ENCODE measurements at regions not wholly inside any gene's neighbourhood (a gene's known extent, or its start where the extent isn't known, plus 50 kb on each side); places are given as distances from the start of the nearest gene placed in this dataset.

DNA sequence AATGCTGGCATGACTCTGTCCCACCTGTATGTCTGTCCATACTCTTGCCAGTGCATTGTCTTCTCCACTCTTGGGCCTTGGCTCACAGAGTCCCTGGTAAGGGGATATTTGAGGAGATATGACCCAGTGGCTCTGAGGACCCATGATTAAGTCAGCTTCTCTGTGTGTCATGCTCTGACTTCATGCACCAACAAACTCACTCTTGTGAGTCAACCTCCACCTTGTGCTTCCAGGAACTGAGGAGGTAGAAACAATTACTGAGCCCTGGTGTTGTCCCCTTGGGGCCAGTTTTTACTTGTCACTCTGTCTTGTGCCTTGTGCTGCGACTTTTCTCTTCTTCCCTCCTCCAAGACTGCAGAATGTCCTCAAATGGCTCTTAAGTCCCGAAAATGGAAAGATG is 127.1 kb downstream of the ABHD5 start:
- TF ChIP-seq, protein P1, sequence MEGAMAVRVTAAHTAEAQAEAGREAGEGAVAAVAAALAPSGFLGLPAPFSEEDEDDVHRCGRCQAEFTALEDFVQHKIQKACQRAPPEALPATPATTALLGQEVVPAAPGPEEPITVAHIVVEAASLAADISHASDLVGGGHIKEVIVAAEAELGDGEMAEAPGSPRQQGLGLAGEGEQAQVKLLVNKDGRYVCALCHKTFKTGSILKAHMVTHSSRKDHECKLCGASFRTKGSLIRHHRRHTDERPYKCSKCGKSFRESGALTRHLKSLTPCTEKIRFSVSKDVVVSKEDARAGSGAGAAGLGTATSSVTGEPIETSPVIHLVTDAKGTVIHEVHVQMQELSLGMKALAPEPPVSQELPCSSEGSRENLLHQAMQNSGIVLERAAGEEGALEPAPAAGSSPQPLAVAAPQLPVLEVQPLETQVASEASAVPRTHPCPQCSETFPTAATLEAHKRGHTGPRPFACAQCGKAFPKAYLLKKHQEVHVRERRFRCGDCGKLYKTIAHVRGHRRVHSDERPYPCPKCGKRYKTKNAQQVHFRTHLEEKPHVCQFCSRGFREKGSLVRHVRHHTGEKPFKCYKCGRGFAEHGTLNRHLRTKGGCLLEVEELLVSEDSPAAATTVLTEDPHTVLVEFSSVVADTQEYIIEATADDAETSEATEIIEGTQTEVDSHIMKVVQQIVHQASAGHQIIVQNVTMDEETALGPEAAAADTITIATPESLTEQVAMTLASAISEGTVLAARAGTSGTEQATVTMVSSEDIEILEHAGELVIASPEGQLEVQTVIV (IDR thresholded peaks at IDR 0.05; ENCODE audit: borderline replicate concordance, partially characterized antibody) = no peak
- no peak for TF ChIP-seq POU2F2 (IDR thresholded peaks at IDR 0.05; ENCODE audit: borderline replicate concordance, low read depth, low read length)
